IMR-90 (cell line): ENCODE measurements at regions not wholly inside any gene's neighbourhood (a gene's known extent, or its start where the extent isn't known, plus 50 kb on each side); places are given as distances from the start of the nearest gene placed in this dataset.

ENCODE experiments used
- ATAC-seq: fragments of 200-7000 bp; cut with Tn5 transposase; 2 replicates; pipeline ENCODE4 v1.9.1; 2020; ENCODE audit warnings: low read depth, mild to moderate bottlenecking, moderate library complexity
- BruUV-seq: library from RNA; stranded (reverse); fragments of 400-500 nt; replicated peaks from 2 replicates; lab custom pipeline; 2021; lab: Mats Ljungman, UMichigan
- CTCF ChIA-PET: fragments of 300-600 bp; formaldehyde crosslinking; extraction: SDS; loops from one replicate; lab custom pipeline; 2021; ENCODE audit warnings: antibody characterized with exemption; lab: Yijun Ruan, JAX
- POLR2A ChIA-PET: fragments of 300-600 bp; sonication (Branson Sonifier 250); formaldehyde crosslinking; loops from one replicate; lab custom pipeline; 2022; ENCODE audit warnings: antibody characterized with exemption; ENCODE audit not compliant: unreplicated experiment; lab: Charles Lee
- DNase-seq: peaks from one replicate; pipeline ENCODE4 v3.0.0; 2013
- H2AFZ ChIP-seq: replicated peaks from 2 replicates; pipeline ENCODE3; 2013; ENCODE audit warnings: low read length, mild to moderate bottlenecking; ENCODE audit not compliant: poor library complexity
- H2AK5ac ChIP-seq: 2 replicates; pipeline ENCODE4 v1.6.1; 2013; ENCODE audit warnings: low read depth, low read length, inconsistent platforms
- H2AK9ac ChIP-seq: replicated peaks from 2 replicates; pipeline ENCODE3; 2013; ENCODE audit warnings: mild to moderate bottlenecking, low read depth, low read length, moderate library complexity; ENCODE audit not compliant: poor library complexity
- H2BK120ac ChIP-seq: 2 replicates; pipeline ENCODE4 v1.6.1; 2013; ENCODE audit warnings: low read depth, low read length, inconsistent platforms
- H2BK15ac ChIP-seq: 3 replicates; pipeline ENCODE4 v1.6.1; 2013; ENCODE audit warnings: low read depth, low read length, inconsistent platforms
- H2BK20ac ChIP-seq: 2 replicates; pipeline ENCODE4 v1.6.1; 2013; ENCODE audit warnings: low read depth, mild to moderate bottlenecking, inconsistent platforms, low read length, moderate library complexity
- H2BK5ac ChIP-seq: 2 replicates; pipeline ENCODE4 v1.6.1; 2013; ENCODE audit warnings: mild to moderate bottlenecking, low read depth, low read length, inconsistent platforms; ENCODE audit not compliant: poor library complexity, severe bottlenecking
- H3K14ac ChIP-seq: replicated peaks from 2 replicates; pipeline ENCODE4 v1.6.1; 2013; ENCODE audit warnings: low read depth, low read length, inconsistent platforms
- H3K18ac ChIP-seq: 2 replicates; pipeline ENCODE4 v1.6.1; 2013; ENCODE audit warnings: low read depth, low read length, control low read depth
- H3K23ac ChIP-seq: 2 replicates; pipeline ENCODE4 v1.6.1; 2013; ENCODE audit warnings: low read depth, low read length, inconsistent platforms
- H3K27ac ChIP-seq: 2 replicates; pipeline ENCODE4 v1.5.1; 2013; ENCODE audit warnings: mild to moderate bottlenecking, control low read depth, low read length; ENCODE audit not compliant: insufficient read depth
- H3K27me3 ChIP-seq: 2 replicates; pipeline ENCODE4 v1.6.1; 2013; ENCODE audit warnings: low read length; ENCODE audit not compliant: control insufficient read depth, insufficient read depth
- H3K36me3 ChIP-seq: 2 replicates; pipeline ENCODE4 v1.6.1; 2013; ENCODE audit warnings: low read length, mixed read lengths; ENCODE audit not compliant: control insufficient read depth, insufficient read depth
- H3K4ac ChIP-seq: 2 replicates; pipeline ENCODE4 v1.6.1; 2013; ENCODE audit warnings: low read depth, low read length, inconsistent platforms
- H3K4me1 ChIP-seq: 2 replicates; pipeline ENCODE4 v1.6.1; 2013; ENCODE audit warnings: low read length, mixed read lengths; ENCODE audit not compliant: control insufficient read depth, insufficient read depth
- H3K4me2 ChIP-seq: 2 replicates; pipeline ENCODE4 v1.6.1; 2013; ENCODE audit warnings: low read depth, mild to moderate bottlenecking, control low read depth, low read length, moderate library complexity
- H3K4me3 ChIP-seq: 2 replicates; pipeline ENCODE4 v1.5.1; 2013; ENCODE audit warnings: low read depth, mild to moderate bottlenecking, control low read depth, low read length, moderate library complexity; ENCODE audit not compliant: insufficient read depth
- H3K56ac ChIP-seq: 2 replicates; pipeline ENCODE4 v1.6.1; 2013; ENCODE audit warnings: low read length, inconsistent platforms; ENCODE audit not compliant: insufficient read depth; ENCODE audit errors: extremely low read depth
- H3K79me1 ChIP-seq, 2 experiments: 2 replicates each; pipeline ENCODE4 v1.6.1; 2013; ENCODE audit warnings: low read length in 2 of 2, inconsistent platforms in 1 of 2, low read depth in 1 of 2
- H3K9ac ChIP-seq: 2 replicates; pipeline ENCODE4 v1.6.1; 2013; ENCODE audit warnings: low read depth, low read length, control low read depth
- H3K9me1 ChIP-seq: 2 replicates; pipeline ENCODE4 v1.6.1; 2013; ENCODE audit warnings: low read length, inconsistent platforms; ENCODE audit not compliant: insufficient read depth
- H3K9me3 ChIP-seq: 2 replicates; pipeline ENCODE4 v1.6.1; 2013; ENCODE audit warnings: low read length; ENCODE audit not compliant: control insufficient read depth, insufficient read depth
- H4K20me1 ChIP-seq: 2 replicates; pipeline ENCODE4 v1.6.1; 2013; ENCODE audit warnings: low read length, inconsistent platforms; ENCODE audit not compliant: insufficient read depth
- H4K5ac ChIP-seq: 2 replicates; pipeline ENCODE4 v1.6.1; 2013; ENCODE audit warnings: mild to moderate bottlenecking, low read depth, low read length, control low read depth
- H4K8ac ChIP-seq, 2 experiments: 2 replicates each; pipeline ENCODE4 v1.6.1; 2013; ENCODE audit warnings: low read depth in 2 of 2, low read length in 2 of 2, control low read depth in 1 of 2, inconsistent platforms in 1 of 2
- H4K91ac ChIP-seq: 2 replicates; pipeline ENCODE4 v1.6.1; 2013; ENCODE audit warnings: low read depth, low read length, inconsistent platforms; ENCODE audit not compliant: insufficient read depth
- CEBPB ChIP-seq: IDR thresholded peaks from 2 replicates; pipeline ENCODE4 v1.6.1; 2012; ENCODE audit warnings: low read depth, low read length, improper control_type of control experiment
- FOS ChIP-seq: fragments of 150-350 bp; IDR thresholded peaks from 2 replicates; pipeline ENCODE4 v1.6.1; 2016; ENCODE audit warnings: low read depth, low read length
- MAFK ChIP-seq: IDR thresholded peaks from 2 replicates; pipeline ENCODE4 v1.6.1; 2012; ENCODE audit warnings: low read depth, low read length, improper control_type of control experiment
- dilution Hi-C: fragments of 300-500 bp; cut with HindIII; formaldehyde crosslinking; loops from one replicate; pipeline ENCODE4 v1.14.3; 2018; ENCODE audit warnings: low sequenced_read_pairs; ENCODE audit not compliant: unreplicated experiment
- in situ Hi-C: fragments of 300-500 bp; cut with MboI; formaldehyde crosslinking; loops from 3 replicates; pipeline ENCODE4 v1.14.3; 2019; ENCODE audit warnings: low sequenced_read_pairs, inconsistent platforms, mixed read lengths
- intact Hi-C: fragments of 100-400 bp; cut with micrococcal nuclease; formaldehyde crosslinking; loops from 2 replicates; pipeline ENCODE4 v1.10.0; 2022
- TF ChIP-seq, protein P1 (sequence below): fragments of 150-350 bp; IDR thresholded peaks from 2 replicates; pipeline ENCODE4 v1.6.1; 2016; ENCODE audit warnings: low read depth, mild to moderate bottlenecking, low read length, moderate library complexity, borderline replicate concordance

- TF ChIP-seq, protein P1, sequence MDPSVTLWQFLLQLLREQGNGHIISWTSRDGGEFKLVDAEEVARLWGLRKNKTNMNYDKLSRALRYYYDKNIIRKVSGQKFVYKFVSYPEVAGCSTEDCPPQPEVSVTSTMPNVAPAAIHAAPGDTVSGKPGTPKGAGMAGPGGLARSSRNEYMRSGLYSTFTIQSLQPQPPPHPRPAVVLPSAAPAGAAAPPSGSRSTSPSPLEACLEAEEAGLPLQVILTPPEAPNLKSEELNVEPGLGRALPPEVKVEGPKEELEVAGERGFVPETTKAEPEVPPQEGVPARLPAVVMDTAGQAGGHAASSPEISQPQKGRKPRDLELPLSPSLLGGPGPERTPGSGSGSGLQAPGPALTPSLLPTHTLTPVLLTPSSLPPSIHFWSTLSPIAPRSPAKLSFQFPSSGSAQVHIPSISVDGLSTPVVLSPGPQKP, result no peak
These were observed 93.9 kb downstream of the DACT1 start (continued) for GRCh38 chr14:58731465-58732293.

- dilution Hi-C loops, result no loop called here
These were observed 94.6 kb downstream of the DACT1 start for GRCh38 chr14:58732387-58732786.

More at GRCh38 chr14:58732387-58732786, 94.6 kb downstream of the DACT1 start:
- H2BK120ac ChIP-seq, result peak overlapping the region; percentile 87; the same call in 1 of the 2 replicates
- TF ChIP-seq, protein P1, result no peak
- TF ChIP-seq FOS, result no peak
- no peak for TF ChIP-seq CEBPB
- no peak for TF ChIP-seq MAFK
- H3K4me3 ChIP-seq, result no peak overlapping the region
- no peaks in the 10 kb centered on the region for H3K36me3 ChIP-seq
- peaks cover 6% of the 10 kb centered on the region; the same call in 1 of the 2 replicates for H4K20me1 ChIP-seq
- H3K18ac ChIP-seq, result no peak overlapping the region
- no peak overlapping the region for H2BK5ac ChIP-seq
- no peak overlapping the region for H4K5ac ChIP-seq
- ChIA-PET POLR2A (interaction anchor here (0.6 kb wide), 1 partner anchor 14 kb away, joined by 5 read pairs; no protein-coding TSS in a partner anchor), CTCF (no interaction called here)
- peak overlapping the region; percentile 71; the same call in 1 of the 3 replicates for H2BK15ac ChIP-seq
- no peak overlapping the region for H3K4me2 ChIP-seq
- H2AK9ac ChIP-seq, result no peak overlapping the region
- BruUV-seq, result no TSS peak
- in situ Hi-C loops, result no loop called here
- DNase-seq (no peak), ATAC-seq (no peak)
- peaks cover 5% of the 10 kb centered on the region for H3K4me1 ChIP-seq
- H3K9ac ChIP-seq, result no peak overlapping the region
- H2BK20ac ChIP-seq, result peak overlapping the region; percentile 91
- peak overlapping the region in 1 of 2 experiments; percentile 63; a peak in 1 of 4 replicates for H4K8ac ChIP-seq
- peak overlapping the region; percentile 94 for H2AK5ac ChIP-seq
- no peak overlapping the region for H2AFZ ChIP-seq
- peak overlapping the region; percentile 93 for H3K14ac ChIP-seq
- intact Hi-C loops, result no loop called here
- H3K23ac ChIP-seq, result peak overlapping the region; percentile 71; the same call in 1 of the 2 replicates
- no peaks in the 10 kb centered on the region for H3K79me1 ChIP-seq
- no peaks in the 10 kb centered on the region for H3K9me3 ChIP-seq
- H3K9me1 ChIP-seq, result peaks cover 4% of the 10 kb centered on the region
- peak overlapping the region; percentile 45 for H4K91ac ChIP-seq
- H3K27me3 ChIP-seq, result no peaks in the 10 kb centered on the region
- no peak overlapping the region for H3K27ac ChIP-seq
- H3K4ac ChIP-seq, result peak overlapping the region; percentile 69; the same call in 1 of the 2 replicates
- no peak overlapping the region; the same call in 1 of the 2 replicates for H3K56ac ChIP-seq
